Fibroblast of villous mesenchyme (primary cell): ENCODE measurements at regions not wholly inside any gene's neighbourhood (a gene's known extent, or its start where the extent isn't known, plus 50 kb on each side); places are given as distances from the start of the nearest gene placed in this dataset.
"Not testable (repeated sequence)": the region's sequence is repeated elsewhere in the genome, so short reads cannot be mapped to it uniquely, and the experiment has no call there.

Experiments
- DNase-seq: peaks from one replicate; pipeline ENCODE4 v3.0.0-alpha.2; 2010; ENCODE audit warnings: low read depth
- H3K4me3 ChIP-seq: 2 replicates; pipeline ENCODE4 v1.5.1; 2011; ENCODE audit warnings: low read depth, mild to moderate bottlenecking, low read length
- TF ChIP-seq, protein P1 (sequence below): IDR thresholded peaks from 2 replicates; pipeline ENCODE4 v1.5.1; 2012; ENCODE audit warnings: low read depth, mild to moderate bottlenecking, low read length; ENCODE audit not compliant: insufficient read depth

DNA sequence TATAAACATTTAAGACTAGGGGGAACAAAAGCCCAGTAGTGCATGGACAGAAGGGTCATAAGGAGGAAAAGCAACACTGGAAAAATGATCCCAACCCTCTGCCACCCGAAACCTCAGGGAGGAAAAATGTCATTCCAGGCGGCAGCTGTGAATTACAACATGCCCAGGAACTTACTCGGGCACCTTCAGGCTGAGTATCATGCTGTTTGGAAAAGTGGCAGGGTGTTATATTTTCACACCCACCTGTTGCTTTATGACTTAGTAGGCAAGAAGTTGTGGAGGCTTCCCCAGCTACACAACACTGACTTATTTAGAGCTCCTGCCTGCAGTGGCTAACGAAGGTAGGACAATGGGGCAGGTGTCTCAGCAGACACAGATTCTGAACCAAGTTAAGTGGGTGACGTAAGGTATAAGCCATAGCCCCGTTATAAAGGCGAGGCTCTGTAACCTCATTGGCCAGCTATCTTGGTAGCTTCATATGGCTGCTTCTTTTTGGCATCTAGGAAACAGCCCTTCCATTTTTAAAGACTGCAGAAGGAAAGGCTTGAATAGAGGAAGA, 96.1 kb upstream of the IFNG-AS1 start:
- H3K4me3 ChIP-seq: no peak overlapping the region
- no peak for DNase-seq
- TF ChIP-seq, protein P1, sequence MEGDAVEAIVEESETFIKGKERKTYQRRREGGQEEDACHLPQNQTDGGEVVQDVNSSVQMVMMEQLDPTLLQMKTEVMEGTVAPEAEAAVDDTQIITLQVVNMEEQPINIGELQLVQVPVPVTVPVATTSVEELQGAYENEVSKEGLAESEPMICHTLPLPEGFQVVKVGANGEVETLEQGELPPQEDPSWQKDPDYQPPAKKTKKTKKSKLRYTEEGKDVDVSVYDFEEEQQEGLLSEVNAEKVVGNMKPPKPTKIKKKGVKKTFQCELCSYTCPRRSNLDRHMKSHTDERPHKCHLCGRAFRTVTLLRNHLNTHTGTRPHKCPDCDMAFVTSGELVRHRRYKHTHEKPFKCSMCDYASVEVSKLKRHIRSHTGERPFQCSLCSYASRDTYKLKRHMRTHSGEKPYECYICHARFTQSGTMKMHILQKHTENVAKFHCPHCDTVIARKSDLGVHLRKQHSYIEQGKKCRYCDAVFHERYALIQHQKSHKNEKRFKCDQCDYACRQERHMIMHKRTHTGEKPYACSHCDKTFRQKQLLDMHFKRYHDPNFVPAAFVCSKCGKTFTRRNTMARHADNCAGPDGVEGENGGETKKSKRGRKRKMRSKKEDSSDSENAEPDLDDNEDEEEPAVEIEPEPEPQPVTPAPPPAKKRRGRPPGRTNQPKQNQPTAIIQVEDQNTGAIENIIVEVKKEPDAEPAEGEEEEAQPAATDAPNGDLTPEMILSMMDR: no peak

DNA sequence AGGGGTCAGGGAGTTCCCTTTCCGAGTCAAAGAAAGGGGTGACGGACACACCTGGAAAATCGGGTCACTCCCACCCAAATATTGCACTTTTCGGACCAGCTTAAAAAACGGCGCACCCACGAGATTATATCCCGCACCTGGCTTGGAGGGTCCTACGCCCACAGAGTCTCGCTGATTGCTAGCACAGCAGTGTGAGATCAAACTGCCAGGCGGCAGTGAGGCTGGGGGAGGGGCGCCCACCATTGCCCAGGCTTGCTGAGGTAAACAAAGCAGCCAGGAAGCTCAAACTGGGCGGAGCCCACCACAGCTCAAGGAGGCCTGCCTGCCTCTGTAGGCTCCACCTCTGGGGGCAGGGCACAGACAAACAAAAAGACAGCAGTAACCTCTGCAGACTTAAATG, 88.8 kb upstream of the IFNG-AS1 start:
- not testable (repeated sequence) for DNase-seq, H3K4me3 ChIP-seq

DNA sequence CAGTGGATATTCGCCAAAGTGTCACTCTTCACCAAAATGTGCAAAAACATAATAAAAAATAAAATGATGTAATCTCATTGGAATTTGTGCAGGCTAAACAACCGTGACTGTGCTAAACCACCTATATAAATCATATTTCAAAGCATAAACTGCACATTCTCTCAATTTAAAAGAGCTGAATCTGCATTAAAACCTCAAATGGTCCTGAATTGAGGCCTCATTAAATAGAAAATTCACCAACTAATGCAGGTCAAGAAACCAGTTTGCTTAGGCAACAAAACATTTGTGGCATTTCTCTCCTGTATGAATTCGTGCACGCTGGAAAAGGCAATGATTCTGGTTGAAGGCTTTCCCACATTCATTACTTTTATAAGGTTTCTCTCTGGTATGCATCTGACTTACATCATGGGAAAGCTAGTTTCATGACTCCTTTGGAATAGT, 80.1 kb upstream of the IFNG-AS1 start:
- TF ChIP-seq, protein P1: no peak
- DNase-seq: peak; percentile 67
- no peak overlapping the region for H3K4me3 ChIP-seq

DNA sequence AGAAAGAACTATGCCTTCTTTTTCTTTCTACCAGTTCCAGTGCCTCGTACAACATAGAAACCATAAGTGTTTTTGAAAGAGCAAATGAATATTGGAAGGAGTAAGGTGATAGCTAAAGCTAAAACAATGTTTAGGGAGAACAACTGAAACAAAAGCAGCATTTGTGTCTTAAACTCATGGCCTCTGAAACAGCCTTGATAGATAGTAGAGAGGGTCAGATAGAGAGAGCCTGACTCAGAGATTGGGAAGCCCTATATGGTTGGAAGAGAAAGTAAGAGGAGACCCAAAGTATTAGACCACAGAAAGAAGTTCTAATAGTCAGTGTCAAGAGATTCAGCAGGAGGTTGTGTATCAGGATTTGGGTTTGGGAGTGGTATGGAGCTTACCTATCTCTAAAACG, 79.6 kb upstream of the IFNG-AS1 start:
- H3K4me3 ChIP-seq: no peak overlapping the region
- no peak for DNase-seq
- TF ChIP-seq, protein P1: no peak

DNA sequence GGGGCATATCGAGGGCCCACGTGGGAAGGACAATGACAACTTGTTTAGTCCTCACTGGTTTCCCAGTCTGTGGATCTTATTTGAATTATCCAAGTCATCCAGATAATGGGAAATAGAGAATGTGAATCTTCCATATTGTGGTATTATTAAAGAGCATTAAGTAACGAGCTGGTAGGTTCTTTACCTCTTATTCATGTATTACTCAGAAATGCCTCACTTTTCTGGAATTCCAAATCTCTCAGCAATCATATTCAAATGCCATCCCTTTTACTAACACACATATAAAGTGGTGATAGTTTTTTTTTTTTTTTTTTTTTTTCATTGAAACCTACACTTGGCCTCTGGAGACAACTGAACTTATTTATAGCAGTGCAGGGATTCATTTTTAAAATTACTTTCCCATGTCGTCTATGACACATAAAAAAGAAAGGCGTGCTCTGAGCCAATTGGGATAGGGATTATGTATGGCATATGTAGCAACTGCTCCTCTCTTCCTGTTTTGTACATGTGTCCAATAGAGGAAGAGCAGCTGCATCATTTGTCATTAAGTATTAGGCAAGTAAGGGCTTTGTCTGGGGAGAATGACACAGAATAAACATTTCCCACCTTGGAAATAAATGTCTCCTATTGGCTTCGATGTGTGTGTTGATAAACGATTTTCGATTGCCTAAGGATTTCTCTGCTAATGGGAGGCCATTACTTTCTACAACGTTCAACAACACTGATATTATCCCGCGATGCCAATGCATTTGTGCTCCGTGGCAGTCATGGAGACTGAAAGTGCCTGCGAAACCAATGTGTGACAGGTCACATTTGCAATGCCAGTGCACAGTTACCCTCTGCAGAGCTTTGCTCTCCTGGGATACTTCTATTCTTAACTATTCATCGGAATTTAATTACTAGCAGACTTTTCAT, 78.6 kb upstream of the IFNG-AS1 start:
- H3K4me3 ChIP-seq: no peak overlapping the region
- peak; percentile 63 for DNase-seq
- TF ChIP-seq, protein P1: no peak

DNA sequence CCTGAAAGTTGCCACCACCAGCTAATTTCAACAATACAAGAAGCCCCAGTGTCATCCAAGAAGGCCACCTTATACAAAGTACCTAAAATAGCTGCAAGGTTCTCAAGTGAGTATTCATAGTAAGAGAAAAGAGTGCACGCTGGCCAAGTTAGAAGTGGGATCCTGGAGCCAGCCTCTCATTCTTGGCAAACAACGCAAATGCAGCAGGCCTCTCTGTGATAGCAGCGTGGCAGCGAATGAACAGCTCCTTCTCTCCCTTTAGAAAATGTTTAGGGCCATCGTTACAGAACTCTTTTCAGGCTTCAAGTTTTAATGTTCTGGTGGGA, 78.0 kb upstream of the IFNG-AS1 start:
- no peak overlapping the region for H3K4me3 ChIP-seq
- TF ChIP-seq, protein P1: no peak
- DNase-seq: no peak

DNA sequence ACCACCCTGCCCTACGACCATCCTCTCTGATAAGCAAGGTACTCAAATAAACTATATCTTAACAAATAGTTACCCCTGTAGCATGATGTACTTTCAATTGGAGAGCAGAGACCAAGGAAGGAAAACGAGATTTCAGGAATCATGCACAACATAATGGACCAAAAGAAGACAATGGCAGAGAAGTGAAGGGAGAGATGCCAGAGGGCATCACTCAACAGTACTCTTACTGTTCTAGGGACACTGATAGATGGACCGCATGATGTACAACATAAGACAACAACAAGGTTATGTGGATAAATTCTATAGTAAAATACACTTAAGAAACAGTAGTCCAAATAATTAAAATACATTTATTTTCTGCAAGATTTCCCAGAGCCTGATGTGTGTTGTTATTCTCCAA, 77.5 kb upstream of the IFNG-AS1 start:
- TF ChIP-seq, protein P1: no peak
- DNase-seq: no peak
- H3K4me3 ChIP-seq: no peak overlapping the region
